Stimulated activated CD8-positive, alpha-beta memory T cell treated with anti-CD3 and anti-CD28 coated beads, Interleukin-2, amount 100 ng/mL, for 1 hour (primary cell): ENCODE measurements at regions not wholly inside any gene's neighbourhood (a gene's known extent, or its start where the extent isn't known, plus 50 kb on each side); places are given as distances from the start of the nearest gene placed in this dataset.
"Not testable (repeated sequence)": the region's sequence is repeated elsewhere in the genome, so short reads cannot be mapped to it uniquely, and the experiment has no call there.

Source experiments
- DNase-seq, 2 donors: peaks; one replicate each; pipeline ENCODE4 v3.0.0-alpha.2; 2020; ENCODE audit warnings: low read depth in 2 of 2

DNA sequence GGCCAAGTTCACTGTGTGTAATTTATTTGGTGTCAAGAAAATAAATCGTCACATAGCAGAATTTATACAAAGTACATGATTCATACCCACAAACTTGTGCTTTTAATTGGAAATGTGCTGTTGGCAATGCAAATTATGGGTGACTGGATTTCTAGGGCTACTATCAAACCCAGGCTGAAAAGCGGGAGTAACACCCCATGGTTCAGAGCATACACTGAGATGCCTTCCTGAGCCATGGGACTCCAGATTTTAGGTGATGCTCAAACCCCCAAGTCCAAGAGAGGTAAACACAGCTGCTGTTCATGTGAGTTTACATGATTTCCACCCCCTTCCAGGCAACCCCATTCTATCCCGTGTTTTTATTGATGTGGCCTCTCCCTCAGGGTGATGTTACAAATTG is 565.9 kb upstream of the ID2 start:
- no peak for DNase-seq

- DNase-seq: no peak
Observed at GRCh38 chr2:8116661-8117060, 565.2 kb upstream of the ID2 start.

DNA sequence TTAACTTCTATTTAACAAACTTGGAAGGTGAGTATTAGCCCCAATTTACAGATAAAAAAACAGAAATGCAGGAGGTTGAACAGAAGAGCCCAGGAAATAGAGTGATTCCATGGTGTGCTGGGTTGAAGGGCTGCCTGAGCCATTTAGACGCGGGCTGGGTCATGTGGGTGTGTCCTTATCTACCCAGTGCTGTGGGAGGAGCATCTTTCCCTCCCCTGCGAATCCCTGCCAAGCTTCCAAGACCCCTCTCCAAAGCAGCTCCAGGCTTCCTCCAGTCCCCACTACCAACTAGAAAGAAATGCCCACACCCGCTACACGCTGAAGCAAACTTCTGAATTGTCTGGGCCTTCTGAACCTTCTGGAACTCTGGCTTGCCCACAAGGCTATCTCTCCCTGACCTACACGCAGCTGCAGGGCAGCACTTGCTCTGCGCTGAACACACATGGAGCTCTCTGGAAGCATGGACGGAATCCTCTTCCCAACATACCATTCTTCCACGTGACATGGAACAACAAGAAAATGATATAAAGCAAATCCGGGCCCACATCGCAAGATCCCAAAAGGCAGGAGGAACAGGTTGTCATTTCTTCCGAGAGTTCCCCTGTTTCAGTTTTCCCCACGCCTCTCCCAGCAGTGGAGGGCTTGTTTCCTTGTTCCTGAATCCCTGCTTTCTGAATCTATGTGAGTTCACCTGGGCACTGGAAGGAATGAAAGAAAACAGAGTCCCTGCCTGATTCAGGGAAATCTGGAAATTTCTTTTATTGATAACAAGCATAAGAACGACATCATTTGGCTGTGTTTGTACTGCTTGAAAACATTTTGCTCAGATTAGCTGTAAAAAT is 562.7 kb upstream of the ID2 start:
- DNase-seq: no peak

DNA sequence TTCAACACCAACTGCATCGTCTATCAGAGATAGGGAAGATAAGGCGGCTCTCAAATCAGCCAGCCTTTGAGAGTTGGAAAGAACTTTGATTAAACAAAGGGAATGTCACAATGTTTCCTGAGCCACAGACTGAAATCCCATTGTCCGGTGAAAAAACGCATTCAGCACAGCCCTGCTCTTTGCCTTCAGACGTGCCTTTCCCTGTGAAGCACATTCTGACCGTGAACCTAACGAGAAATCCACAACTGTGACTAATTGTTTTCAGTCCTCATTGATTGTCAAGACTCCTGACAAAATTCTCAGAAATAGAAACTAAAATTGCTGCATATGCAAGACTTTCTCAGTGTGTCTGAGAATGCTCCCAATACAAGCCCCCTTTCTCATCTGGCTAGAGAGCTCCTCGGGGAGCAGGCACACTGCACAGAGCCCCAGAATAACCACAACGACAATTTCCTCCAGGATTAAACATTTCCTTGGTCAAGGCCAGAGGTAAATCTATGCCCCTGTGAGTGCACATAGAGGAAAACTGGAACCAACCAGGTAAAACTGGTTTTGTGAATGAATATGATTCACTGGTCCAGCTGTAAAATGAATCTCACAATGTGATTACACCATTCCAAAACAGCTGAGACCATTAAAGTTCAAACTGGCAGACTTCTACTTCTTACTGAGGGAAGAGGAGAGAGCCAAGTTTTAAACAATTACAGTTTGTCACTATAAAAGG is 561.9 kb upstream of the ID2 start:
- no peak for DNase-seq

- no peak for DNase-seq
Observed at GRCh38 chr2:8120506-8120860, 561.4 kb upstream of the ID2 start.

- no peak for DNase-seq
Observed at GRCh38 chr2:8121022-8121825, 560.6 kb upstream of the ID2 start.

DNA sequence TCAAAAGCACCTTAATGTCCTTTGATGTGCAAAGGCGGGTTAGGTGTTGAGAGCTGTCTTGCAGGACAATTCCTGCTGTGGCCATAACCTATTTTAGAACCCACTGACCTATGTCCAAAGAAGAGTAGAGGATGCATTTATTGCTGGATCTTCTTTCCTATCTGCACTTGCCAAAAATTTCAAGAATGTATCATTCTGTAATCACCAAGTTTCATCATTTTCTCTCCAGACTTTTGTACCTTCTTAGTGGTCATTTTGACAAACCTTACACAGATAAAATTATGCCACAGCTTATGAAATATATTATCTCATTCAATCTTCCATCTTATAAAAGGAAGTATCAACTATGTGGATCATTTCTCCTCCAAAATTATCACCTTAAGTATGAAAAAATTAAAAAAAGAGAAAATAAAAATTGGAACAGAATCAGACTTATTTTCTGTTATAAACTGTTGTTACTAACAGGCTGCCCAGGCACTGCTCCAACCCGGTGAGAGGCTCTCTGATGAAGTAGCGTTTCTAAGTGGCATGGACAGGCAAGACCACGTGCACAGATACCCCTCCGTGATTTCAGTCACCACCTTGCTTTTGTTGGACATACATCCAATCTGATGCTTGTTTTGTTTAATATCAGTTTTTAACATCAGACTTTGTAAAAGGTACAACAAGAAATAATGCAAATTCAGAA is 559.9 kb upstream of the ID2 start:
- DNase-seq: no peak

GRCh38 chr2:8122520-8122919 is 559.3 kb upstream of the ID2 start:
- no peak for DNase-seq

- no peak for DNase-seq
Observed at GRCh38 chr2:8123464-8123863, 558.4 kb upstream of the ID2 start.

DNA sequence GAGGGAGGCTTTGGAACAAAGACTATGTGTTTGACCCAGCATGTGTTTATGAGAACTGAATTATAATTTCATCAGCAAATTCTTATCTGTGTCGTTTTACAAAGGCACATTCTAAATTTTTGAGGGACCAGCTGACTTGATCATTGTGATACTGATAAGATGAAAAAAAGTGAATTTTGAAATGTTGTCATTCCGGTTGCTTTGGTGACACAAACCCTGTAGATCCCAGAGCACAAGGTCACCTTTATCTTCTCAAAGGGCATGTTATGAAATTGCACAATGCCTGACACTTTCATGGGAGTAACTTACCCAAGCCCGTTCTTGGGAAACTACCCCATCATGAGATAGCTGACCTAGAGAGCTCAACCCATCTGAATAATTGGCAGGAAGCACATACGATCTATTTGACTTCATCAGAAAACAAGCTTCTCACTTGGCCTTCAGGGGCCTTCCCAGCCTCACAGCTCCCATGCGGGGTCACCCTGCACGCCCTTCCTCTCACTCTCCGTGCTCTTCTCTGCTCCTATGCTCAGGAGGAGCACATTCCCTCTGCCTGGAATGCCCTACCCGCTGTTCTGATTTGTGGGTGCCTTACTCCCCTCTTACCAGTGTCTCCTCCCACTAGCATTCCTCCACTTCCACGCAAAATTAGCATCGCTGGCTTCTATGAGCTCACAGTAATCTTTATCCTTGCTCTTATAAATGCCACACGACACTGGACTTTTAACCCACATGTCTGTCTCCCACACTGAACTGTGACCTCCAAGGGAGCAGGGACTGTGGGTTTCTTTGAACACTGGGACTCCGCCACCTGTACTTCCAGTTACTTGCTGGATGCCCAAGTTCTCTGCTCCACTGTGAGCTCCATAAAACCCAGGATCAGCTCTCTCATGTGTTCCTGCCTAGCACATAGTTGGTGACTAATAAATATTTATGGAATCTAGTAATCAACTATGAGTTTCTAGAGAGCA is 555.8 kb upstream of the ID2 start:
- DNase-seq: no peak

DNA sequence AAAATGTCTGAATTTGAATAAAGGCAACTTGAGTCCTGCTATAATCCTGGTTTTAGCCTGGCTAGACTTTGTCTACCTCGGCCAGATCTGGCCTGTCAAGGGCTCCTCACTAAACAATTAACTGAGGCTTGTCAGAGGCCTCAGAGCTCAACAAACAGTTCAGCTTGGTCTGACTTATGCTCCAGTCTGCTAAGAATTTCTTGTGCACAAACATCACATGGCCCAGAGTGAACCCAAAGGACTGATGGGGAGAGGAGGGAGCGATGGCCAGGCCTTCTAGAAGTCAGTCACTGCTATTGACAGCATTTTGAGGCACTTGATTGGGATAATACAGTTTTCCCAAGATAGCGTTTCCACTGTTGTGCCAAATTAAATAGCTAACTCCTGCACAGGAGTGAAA is 555.1 kb upstream of the ID2 start:
- DNase-seq: no peak

DNA sequence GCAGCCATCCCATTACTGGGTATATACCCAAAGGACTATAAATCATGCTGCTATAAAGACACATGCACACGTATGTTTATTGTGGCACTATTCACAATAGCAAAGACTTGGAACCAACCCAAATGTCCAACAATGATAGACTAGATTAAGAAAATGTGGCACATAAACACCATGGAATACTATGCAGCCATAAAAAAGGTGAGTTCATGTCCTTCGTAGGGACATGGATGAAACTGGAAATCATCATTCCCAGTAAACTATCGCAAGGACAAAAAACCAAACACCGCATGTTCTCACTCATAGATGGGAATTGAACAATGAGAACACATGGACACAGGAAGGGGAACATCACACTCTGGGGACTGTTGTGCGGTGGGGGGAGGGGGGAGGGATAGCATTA is 550.4 kb upstream of the ID2 start:
- not testable (repeated sequence) for DNase-seq

GRCh38 chr2:8132351-8132831 is 549.5 kb upstream of the ID2 start:
- DNase-seq: no peak

DNA sequence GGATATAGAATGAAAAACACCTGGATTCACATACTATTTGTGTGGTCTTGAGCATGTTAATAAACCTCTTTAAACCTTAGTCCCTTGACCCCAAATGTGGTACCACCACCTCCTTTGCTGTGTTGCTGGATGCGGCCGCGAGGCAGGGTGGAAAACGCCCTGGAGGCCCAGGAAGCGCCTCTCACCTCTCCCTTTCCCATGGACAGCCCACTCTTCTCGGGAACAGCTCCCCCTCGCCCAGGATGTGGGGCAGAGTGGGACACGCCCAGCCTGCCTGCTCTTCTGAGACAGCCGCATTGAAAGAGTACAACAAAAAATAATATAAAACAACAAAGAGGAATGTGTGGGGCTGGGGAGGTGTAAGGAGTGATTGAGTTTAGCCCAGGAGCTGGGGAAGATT is 549.0 kb upstream of the ID2 start:
- DNase-seq: no peak

- no peak for DNase-seq
Observed at GRCh38 chr2:8133363-8133762, 548.5 kb upstream of the ID2 start.

GRCh38 chr2:8133913-8134472 is 547.9 kb upstream of the ID2 start:
- DNase-seq: no peak

- no peak for DNase-seq
Observed at GRCh38 chr2:8134473-8134932, 547.4 kb upstream of the ID2 start.

DNA sequence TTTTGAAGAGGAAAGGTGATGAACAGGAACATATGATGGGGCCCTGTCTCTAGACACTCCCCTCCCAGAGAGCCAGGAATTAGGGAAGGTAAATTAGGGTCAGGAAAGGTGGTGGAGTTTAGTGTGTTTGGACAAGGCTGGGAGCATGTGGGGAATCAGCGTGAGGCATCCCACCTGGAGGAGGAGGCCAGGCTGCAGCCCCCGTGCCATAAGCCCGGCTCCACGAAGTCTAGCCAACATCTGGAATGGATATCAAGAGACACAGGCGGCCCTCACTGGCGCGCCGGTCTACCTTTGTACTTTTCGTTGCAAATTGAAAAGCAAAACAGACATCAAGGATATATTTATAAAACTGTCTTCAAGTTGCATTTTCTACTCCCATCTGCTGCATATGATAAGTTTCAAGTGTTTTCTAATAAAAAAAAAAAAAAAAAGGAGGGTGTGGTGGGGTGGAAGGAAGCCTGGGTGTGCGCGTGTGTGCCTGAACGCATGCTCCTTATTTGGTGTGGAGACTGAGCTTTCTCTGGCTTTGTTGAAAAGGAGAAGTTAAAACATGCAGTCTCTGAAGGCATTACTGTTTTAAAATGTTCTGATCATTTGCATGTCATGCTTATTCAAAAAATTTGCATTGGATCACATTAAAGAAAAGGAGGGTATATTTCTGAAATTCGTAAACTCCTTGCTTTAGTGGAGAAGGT is 546.7 kb upstream of the ID2 start:
- no peak for DNase-seq

GRCh38 chr2:8137801-8138200 is 544.1 kb upstream of the ID2 start:
- no peak for DNase-seq

DNA sequence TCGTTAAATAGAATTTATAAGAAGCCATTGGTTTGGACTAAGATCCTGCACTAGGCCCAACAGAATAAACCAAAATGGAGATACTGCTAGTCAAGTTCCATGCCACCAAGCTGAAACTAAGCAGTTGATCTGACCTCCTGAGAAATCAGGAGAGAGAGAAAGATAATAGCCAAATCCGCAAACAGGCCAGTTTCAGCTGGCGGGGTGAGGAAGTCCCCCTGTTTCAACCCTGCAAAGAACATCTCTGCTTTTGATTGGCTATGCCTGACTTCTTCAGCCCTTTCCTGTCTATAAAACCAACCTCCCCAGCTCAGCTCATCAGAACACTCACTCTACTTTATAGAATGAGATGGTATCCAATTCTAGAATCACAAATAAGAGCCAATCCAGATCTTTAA is 543.3 kb upstream of the ID2 start:
- DNase-seq: no peak
